HEK293 (cell line): ENCODE measurements at regions not wholly inside any gene's neighbourhood (a gene's known extent, or its start where the extent isn't known, plus 50 kb on each side); places are given as distances from the start of the nearest gene placed in this dataset.

Experiments used
- CTCF ChIA-PET: fragments of 350-600 bp; formaldehyde crosslinking; extraction: SDS; loops from one replicate; lab custom pipeline; 2021; ENCODE audit warnings: antibody characterized with exemption; lab: Yijun Ruan, JAX
- POLR2A ChIA-PET: fragments of 300-600 bp; formaldehyde crosslinking; extraction: SDS; loops from one replicate; lab custom pipeline; 2020; ENCODE audit warnings: antibody characterized with exemption, inconsistent platforms; lab: Yijun Ruan, JAX
- H3K27ac ChIP-seq: fragments of 200-500 bp; sonication (Bioruptor generic); 2 replicates; pipeline ENCODE4 v1.5.1; 2014; ENCODE audit warnings: low read depth, low read length, control low read depth, inconsistent platforms; ENCODE audit errors: extremely low read depth
- H3K36me3 ChIP-seq, 2 experiments: fragments of 200-500 bp in 1 of 2; sonication (Bioruptor generic) in 1 of 2; 1 replicate in 1 of 2; 2 replicates in 1 of 2; pipeline ENCODE4 v1.5.1; 2014 to 2017; ENCODE audit warnings: inconsistent platforms in 2 of 2, low read length in 2 of 2; ENCODE audit not compliant: control insufficient read depth in 2 of 2, insufficient read depth in 1 of 2
- H3K4me1 ChIP-seq: fragments of 200-500 bp; sonication (Bioruptor generic); 2 replicates; pipeline ENCODE4 v1.5.1; 2014; ENCODE audit warnings: mild to moderate bottlenecking, low read length, inconsistent platforms; ENCODE audit not compliant: control insufficient read depth, insufficient read depth
- H3K4me3 ChIP-seq: 2 replicates; pipeline ENCODE4 v1.5.1; 2011; ENCODE audit warnings: low read depth, mild to moderate bottlenecking, control low read depth, low read length, moderate library complexity
- H3K9me3 ChIP-seq: fragments of 200-500 bp; sonication (Bioruptor generic); 2 replicates; pipeline ENCODE4 v1.5.1; 2014; ENCODE audit warnings: low read depth, low read length, inconsistent platforms; ENCODE audit not compliant: control insufficient read depth, insufficient read depth
- GLIS2 ChIP-seq: fragments of 450-650 bp; formaldehyde crosslinking; IDR thresholded peaks from 2 replicates; pipeline ENCODE4 v1.5.1; 2016; ENCODE audit warnings: missing biosample characterization, missing genetic modification characterization
- MEIS1 ChIP-seq: sonication (generic); formaldehyde crosslinking; IDR thresholded peaks from 2 replicates; pipeline ENCODE4 v1.8.1; 2022; ENCODE audit warnings: missing genetic modification reagents, mild to moderate bottlenecking, borderline replicate concordance
- OSR2 ChIP-seq: fragments of 450-650 bp; formaldehyde crosslinking; IDR thresholded peaks from 2 replicates; pipeline ENCODE4 v1.5.1; 2016; ENCODE audit warnings: missing biosample characterization, missing genetic modification characterization
- PRDM6 ChIP-seq: fragments of 450-650 bp; formaldehyde crosslinking; IDR thresholded peaks from 2 replicates; pipeline ENCODE4 v1.5.1; 2017; ENCODE audit warnings: missing biosample characterization, missing genetic modification characterization
- SP2 ChIP-seq: fragments of 450-650 bp; formaldehyde crosslinking; IDR thresholded peaks from 2 replicates; pipeline ENCODE4 v1.5.1; 2016; ENCODE audit warnings: missing biosample characterization, missing genetic modification characterization
- ZBTB10 ChIP-seq: fragments of 450-650 bp; formaldehyde crosslinking; IDR thresholded peaks from 2 replicates; pipeline ENCODE4 v1.5.1; 2016; ENCODE audit warnings: missing biosample characterization, missing genetic modification characterization
- ZBTB11 ChIP-seq: fragments of 450-650 bp; formaldehyde crosslinking; conservative IDR thresholded peaks from 2 replicates; pipeline ENCODE4 v1.5.1; 2016; ENCODE audit warnings: low read depth, missing biosample characterization, missing genetic modification characterization
- ZBTB20 ChIP-seq: fragments of 450-650 bp; formaldehyde crosslinking; IDR thresholded peaks from 2 replicates; pipeline ENCODE4 v1.5.1; 2016; ENCODE audit warnings: missing biosample characterization, missing genetic modification characterization
- ZBTB26 ChIP-seq: fragments of 450-650 bp; formaldehyde crosslinking; optimal IDR thresholded peaks from 2 replicates; pipeline ENCODE3; 2016; ENCODE audit warnings: missing biosample characterization, mild to moderate bottlenecking, missing genetic modification characterization
- ZBTB6 ChIP-seq: fragments of 450-650 bp; formaldehyde crosslinking; IDR thresholded peaks from 2 replicates; pipeline ENCODE4 v1.5.1; 2017; ENCODE audit warnings: missing biosample characterization, missing genetic modification characterization
- ZIC2 ChIP-seq: fragments of 450-650 bp; formaldehyde crosslinking; IDR thresholded peaks from 2 replicates; pipeline ENCODE4 v1.5.1; 2016; ENCODE audit warnings: missing biosample characterization, missing genetic modification characterization
- ZNF19 ChIP-seq: fragments of 450-650 bp; formaldehyde crosslinking; IDR thresholded peaks from 2 replicates; pipeline ENCODE4; 2016; ENCODE audit warnings: missing biosample characterization, missing genetic modification characterization, low read depth
- ZNF335 ChIP-seq: fragments of 450-650 bp; formaldehyde crosslinking; conservative IDR thresholded peaks from 2 replicates; pipeline ENCODE4 v1.5.1; 2016; ENCODE audit warnings: missing biosample characterization, missing genetic modification characterization
- ZNF341 ChIP-seq: fragments of 450-650 bp; formaldehyde crosslinking; IDR thresholded peaks from 2 replicates; pipeline ENCODE4; 2016; ENCODE audit warnings: low read depth, missing biosample characterization, missing genetic modification characterization
- ZNF513 ChIP-seq: fragments of 450-650 bp; IDR thresholded peaks from 2 replicates; pipeline ENCODE4 v1.5.1; 2018; ENCODE audit warnings: missing biosample characterization, missing genetic modification characterization
- ZNF521 ChIP-seq: fragments of 450-650 bp; formaldehyde crosslinking; IDR thresholded peaks from 2 replicates; pipeline ENCODE4 v1.5.1; 2017; ENCODE audit warnings: missing biosample characterization, mild to moderate bottlenecking, missing genetic modification characterization

- POLR2A ChIA-PET = interaction anchor here (0.9 to 1.5 kb wide), 5 partner anchors 8 to 80 kb away, joined by 3 to 11 read pairs (median 4); partner anchors contain the start of gene BCOR
- H3K27ac ChIP-seq = peak overlapping the region; percentile 86
Observed at GRCh38 chrX:40176351-40177116, 78.8 kb upstream of the BCOR start.

More at GRCh38 chrX:40176351-40177116, 78.8 kb upstream of the BCOR start:
- CTCF ChIA-PET = interaction anchor here (0.6 to 0.8 kb wide), 3 partner anchors 71 to 929 kb away, joined by 3 to 4 read pairs (median 3); no protein-coding TSS in a partner anchor
- Histone ChIP-seq H3K4me1 (no peaks in the 10 kb centered on the region), H3K9me3 (no peaks in the 10 kb centered on the region), H3K4me3 (peak overlapping the region; percentile 35), H3K36me3 (no peaks in the 10 kb centered on the region)
- TF ChIP-seq ZBTB20 (peak; percentile 81), ZNF513 (no peak), GLIS2 (tag by site-specific recombination) (peak; percentile 75), ZBTB6 (tag by site-specific recombination) (peak; percentile 60; the same call in 1 of the 2 replicates), ZNF521 (tag by site-specific recombination) (no peak), SP2 (tag by site-specific recombination) (peak; percentile 43), ZNF335 (tag by site-specific recombination) (peak; percentile 76), ZNF19 (tag by site-specific recombination) (no peak), ZIC2 (tag by site-specific recombination) (peak; percentile 54), OSR2 (tag by site-specific recombination) (peak; percentile 19; the same call in 1 of the 2 replicates), ZBTB11 (tag by site-specific recombination) (peak; percentile 32; the same call in 1 of the 2 replicates), ZBTB26 (peak; percentile 81), ZBTB10 (tag by site-specific recombination) (peak; percentile 93), PRDM6 (no peak), ZNF341 (tag by site-specific recombination) (peak; percentile 8; the same call in 1 of the 2 replicates), MEIS1 (0 out of 2 replicates have a peak, but pooled peaks have one; percentile 18)
